ENCODE measurements at regions not wholly inside any gene's neighbourhood (a gene's known extent, or its start where the extent isn't known, plus 50 kb on each side); places are given as distances from the start of the nearest gene placed in this dataset.

DNA sequence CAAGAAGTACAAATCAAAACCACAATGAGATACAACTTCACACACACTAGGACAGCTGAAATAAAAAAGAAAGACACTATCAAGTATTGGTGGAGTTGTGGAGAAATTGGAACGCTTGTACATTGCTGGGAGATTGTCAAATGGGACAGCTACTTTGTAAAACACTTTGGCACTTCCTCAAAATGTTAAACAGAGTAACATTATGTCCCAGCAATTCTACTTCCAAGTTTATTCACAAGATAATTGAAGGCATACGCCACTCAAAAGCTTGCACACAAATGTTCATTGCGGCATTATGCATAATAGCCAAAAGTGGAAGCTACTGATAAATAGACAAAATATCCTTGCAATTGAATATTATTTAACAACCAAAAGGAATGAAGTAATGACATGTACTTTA lies 199.9 kb upstream of the KCNK2 start:
- no peaks in the 10 kb centered on the region for H3K36me3 ChIP-seq (replicated peaks in 1 of 2; ENCODE audit: insufficient read depth in 1 of 2, low read depth in 2 of 2)
- H3K27me3 ChIP-seq, result no peaks in the 10 kb centered on the region
- H3K27ac ChIP-seq, result no peak overlapping the region
- no peak for ATAC-seq
- no peaks in the 10 kb centered on the region for H3K9me3 ChIP-seq
- no peak overlapping the region for H3K4me3 ChIP-seq
- no peaks in the 10 kb centered on the region for H3K4me1 ChIP-seq
- WGBS, 2 donors, result 77 to 83% methylated on average over 3 of the region's 3 CpGs
- intact Hi-C loops (cut with DNase I), result no loop called here
- TF ChIP-seq, protein P1, sequence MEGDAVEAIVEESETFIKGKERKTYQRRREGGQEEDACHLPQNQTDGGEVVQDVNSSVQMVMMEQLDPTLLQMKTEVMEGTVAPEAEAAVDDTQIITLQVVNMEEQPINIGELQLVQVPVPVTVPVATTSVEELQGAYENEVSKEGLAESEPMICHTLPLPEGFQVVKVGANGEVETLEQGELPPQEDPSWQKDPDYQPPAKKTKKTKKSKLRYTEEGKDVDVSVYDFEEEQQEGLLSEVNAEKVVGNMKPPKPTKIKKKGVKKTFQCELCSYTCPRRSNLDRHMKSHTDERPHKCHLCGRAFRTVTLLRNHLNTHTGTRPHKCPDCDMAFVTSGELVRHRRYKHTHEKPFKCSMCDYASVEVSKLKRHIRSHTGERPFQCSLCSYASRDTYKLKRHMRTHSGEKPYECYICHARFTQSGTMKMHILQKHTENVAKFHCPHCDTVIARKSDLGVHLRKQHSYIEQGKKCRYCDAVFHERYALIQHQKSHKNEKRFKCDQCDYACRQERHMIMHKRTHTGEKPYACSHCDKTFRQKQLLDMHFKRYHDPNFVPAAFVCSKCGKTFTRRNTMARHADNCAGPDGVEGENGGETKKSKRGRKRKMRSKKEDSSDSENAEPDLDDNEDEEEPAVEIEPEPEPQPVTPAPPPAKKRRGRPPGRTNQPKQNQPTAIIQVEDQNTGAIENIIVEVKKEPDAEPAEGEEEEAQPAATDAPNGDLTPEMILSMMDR (IDR thresholded peaks at IDR 0.05), result no peak
- no peak for TF ChIP-seq POLR2A (IDR thresholded peaks at IDR 0.05)
- DNase-seq, result no peak

DNA sequence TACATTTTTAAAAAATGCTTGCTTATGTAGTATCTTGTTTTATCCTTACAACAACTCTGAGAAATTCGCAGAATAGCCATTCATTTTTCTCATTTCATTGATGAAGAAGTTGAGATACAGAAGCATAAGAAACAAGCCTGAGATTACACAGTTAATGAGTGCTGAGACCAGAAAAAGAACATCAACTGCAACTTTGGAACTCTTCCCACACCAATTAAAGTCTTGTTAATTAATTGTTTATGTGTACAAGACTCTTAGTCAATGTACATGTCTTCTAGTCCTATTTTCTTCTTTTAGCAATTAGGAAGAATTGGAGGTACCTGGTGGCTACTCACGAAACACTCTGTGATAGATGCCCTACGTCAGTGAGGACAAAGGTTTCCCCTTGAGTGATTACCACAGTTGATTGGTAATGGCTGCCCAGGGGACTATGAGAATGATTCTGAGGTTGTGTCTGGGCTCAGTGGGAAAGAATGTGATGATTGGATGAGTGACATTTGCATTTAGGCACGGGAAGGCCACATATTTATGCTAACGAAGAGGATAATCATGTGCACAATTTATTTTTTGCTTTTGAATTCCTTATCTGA lies 187.4 kb upstream of the KCNK2 start:
- no peaks in the 10 kb centered on the region for H3K36me3 ChIP-seq (replicated peaks in 1 of 2; ENCODE audit: insufficient read depth in 1 of 2, low read depth in 2 of 2)
- DNase-seq, result no peak
- intact Hi-C loops (cut with DNase I), result no loop called here

DNA sequence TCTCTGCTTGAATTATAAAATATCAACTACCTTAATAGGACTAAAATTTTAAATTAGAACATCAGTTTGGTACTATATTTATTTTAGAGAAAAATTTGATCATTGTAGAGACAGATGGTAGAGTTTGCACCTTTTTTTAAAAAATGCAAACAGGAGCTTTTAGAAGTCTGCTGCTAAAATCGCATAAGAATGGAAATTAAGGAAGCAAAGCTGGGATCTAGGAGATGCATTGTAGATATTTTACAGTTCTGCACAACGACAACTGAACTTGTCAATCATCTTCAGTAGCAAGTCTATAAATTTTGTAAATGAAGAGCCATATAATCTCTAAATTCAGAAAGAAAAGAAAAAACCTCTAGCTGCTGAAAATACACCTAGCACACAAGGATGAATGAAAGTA lies 185.6 kb upstream of the KCNK2 start:
- no peaks in the 10 kb centered on the region for H3K36me3 ChIP-seq (replicated peaks in 1 of 2; ENCODE audit: insufficient read depth in 1 of 2, low read depth in 2 of 2)
- H3K27ac ChIP-seq, result no peak overlapping the region
- no peaks in the 10 kb centered on the region for H3K27me3 ChIP-seq
- DNase-seq (no peak), ATAC-seq (no peak)
- WGBS, 2 donors, result 48 to 56% methylated on average over 2 of the region's 2 CpGs
- TF ChIP-seq POLR2A (IDR thresholded peaks at IDR 0.05), result no peak
- TF ChIP-seq, protein P1 (IDR thresholded peaks at IDR 0.05), result no peak
- no peak overlapping the region for H3K4me3 ChIP-seq
- intact Hi-C loops (cut with DNase I), result no loop called here
- no peaks in the 10 kb centered on the region for H3K4me1 ChIP-seq
- no peaks in the 10 kb centered on the region for H3K9me3 ChIP-seq

More for the DNA sequence above, 187.4 kb upstream of the KCNK2 start:
- Histone ChIP-seq H3K9me3 (no peaks in the 10 kb centered on the region), H3K27me3 (no peaks in the 10 kb centered on the region), H3K4me1 (no peaks in the 10 kb centered on the region), H3K4me3 (no peak overlapping the region), H3K27ac (no peak overlapping the region)
- ATAC-seq, result no peak
- WGBS, 2 donors, result 47 to 50% methylated on average over 5 of the region's 5 CpGs
- TF ChIP-seq, protein P1 (IDR thresholded peaks at IDR 0.05), result no peak
- no peak for TF ChIP-seq POLR2A (IDR thresholded peaks at IDR 0.05)

DNA sequence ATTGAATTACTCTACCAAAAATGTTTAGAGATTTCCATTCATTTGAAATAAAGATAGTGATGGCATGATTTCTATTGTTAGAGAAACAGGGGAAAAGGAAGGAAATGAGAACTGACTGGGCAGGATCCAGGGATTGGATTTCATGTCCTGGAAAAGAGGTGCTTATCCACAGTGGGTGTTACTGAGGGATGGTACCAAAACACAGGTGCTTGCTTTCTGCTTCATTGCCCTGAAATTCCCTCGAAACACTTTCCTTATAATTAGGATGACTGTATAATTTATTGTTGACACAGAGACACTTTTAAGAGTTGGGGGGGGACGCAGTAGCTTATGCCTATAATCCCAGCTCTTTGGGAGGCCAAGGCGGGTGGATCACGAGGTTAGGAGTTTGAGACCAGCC lies 185.0 kb upstream of the KCNK2 start:
- Histone ChIP-seq H3K9me3 (no peaks in the 10 kb centered on the region), H3K36me3 (replicated peaks in 1 of 2; ENCODE audit: insufficient read depth in 1 of 2, low read depth in 2 of 2) (no peaks in the 10 kb centered on the region), H3K27me3 (no peaks in the 10 kb centered on the region), H3K4me3 (no peak overlapping the region), H3K27ac (no peak overlapping the region), H3K4me1 (no peaks in the 10 kb centered on the region)
- WGBS, 2 donors, result 51 to 54% methylated on average over 4 of the region's 4 CpGs
- DNase-seq (no peak), ATAC-seq (no peak)
- intact Hi-C loops (cut with DNase I), result no loop called here
- TF ChIP-seq, protein P1 (IDR thresholded peaks at IDR 0.05), result no peak
- no peak for TF ChIP-seq POLR2A (IDR thresholded peaks at IDR 0.05)

DNA sequence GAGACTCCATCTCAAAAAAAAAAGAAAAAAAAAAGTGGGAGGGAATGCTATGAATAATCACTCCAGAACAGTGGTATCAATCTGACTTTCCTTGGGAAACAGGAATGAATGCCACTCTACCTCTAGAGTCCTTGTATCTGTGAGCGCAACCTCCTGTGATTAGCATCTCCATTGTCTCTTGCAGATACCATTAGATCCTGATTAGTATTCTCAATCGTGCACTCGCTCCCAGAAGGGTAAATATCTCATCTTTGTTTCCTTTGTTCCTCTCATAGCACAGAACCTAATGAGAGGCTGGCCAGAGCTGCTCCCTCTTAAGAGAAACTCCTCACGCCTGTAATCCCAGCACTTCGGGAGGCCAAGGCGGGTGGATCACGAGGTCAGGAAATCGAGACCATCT lies 184.4 kb upstream of the KCNK2 start:
- no peak overlapping the region for H3K27ac ChIP-seq
- no peaks in the 10 kb centered on the region for H3K36me3 ChIP-seq (replicated peaks in 1 of 2; ENCODE audit: insufficient read depth in 1 of 2, low read depth in 2 of 2)
- no peak for DNase-seq
- no peak overlapping the region for H3K4me3 ChIP-seq
- 54 to 60% methylated on average over 8 of the region's 8 CpGs for WGBS, 2 donors
- intact Hi-C loops (cut with DNase I), result no loop called here
- no peak for TF ChIP-seq POLR2A (IDR thresholded peaks at IDR 0.05)
- TF ChIP-seq, protein P1 (IDR thresholded peaks at IDR 0.05), result no peak
- ATAC-seq, result no peak
- H3K4me1 ChIP-seq, result no peaks in the 10 kb centered on the region
- H3K27me3 ChIP-seq, result no peaks in the 10 kb centered on the region
- H3K9me3 ChIP-seq, result no peaks in the 10 kb centered on the region
